COLO829 (cell line): ENCODE measurements at regions not wholly inside any gene's neighbourhood (a gene's known extent, or its start where the extent isn't known, plus 50 kb on each side); places are given as distances from the start of the nearest gene placed in this dataset.
"Not testable (repeated sequence)": the region's sequence is repeated elsewhere in the genome, so short reads cannot be mapped to it uniquely, and the experiment has no call there.

Source experiments
- DNase-seq: peaks from one replicate; pipeline ENCODE4 v3.0.0; 2012; ENCODE audit warnings: low spot score

- not testable (repeated sequence) for DNase-seq
These were observed 139.2 kb upstream of the ERV3-1 start for GRCh38 chr7:65145710-65146109.

DNA sequence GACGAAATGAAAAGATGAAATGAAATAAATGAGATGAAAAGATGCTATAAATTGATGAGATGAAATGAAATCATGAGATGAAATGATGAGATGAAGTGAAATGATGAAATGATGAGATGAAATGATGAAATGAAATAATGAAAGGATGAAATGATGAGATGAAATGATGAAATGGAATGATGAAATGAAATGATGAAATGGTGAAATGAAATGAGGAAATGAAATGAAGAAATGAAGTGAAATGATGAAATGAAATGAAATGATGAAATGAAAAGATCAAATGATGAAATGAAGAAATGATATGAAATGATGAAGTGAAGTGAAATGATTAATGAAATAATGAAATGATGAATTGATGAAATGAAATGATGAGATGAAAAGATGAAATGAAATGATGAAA, 138.5 kb upstream of the ERV3-1 start:
- not testable (repeated sequence) for DNase-seq

GRCh38 chr7:65144557-65144956, 138.1 kb upstream of the ERV3-1 start:
- DNase-seq: not testable (repeated sequence)

DNA sequence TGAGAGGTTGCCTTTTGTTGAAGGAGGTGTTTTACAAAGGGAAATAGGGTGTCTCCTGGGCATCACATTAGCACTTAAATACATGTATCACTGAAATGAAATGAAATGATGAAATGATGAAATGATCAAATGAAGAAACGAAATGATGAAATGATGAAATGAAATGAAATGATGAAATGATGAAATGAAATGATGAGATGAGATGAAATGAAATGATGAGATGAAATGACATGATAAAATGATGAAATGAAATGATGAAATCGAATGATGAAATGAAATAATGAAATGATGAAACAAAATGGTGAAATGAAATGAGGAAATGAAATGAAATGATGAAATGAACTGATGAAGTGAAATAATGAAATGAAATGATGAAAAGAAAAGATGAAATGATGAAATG, 137.6 kb upstream of the ERV3-1 start:
- DNase-seq: not testable (repeated sequence)

DNA sequence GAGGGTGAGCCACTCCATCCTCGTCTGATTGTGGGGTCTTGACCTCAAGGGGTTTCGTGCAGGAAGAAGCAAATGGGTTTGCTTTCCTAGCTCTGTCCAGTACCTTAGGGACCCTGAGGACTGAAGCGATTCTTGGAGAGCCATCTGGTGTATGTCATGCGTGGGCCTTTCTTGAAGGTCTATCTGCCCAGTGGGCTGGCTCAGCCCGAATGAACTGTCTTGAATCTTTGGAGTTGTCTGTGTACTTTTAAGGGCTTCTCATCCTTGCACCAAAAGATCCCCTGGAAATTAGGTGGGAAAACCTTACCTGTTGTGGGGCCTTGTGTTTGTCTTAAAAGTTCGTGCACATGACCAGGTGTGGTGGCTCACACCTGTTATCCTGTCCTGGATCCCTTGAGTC, 135.4 kb upstream of the ERV3-1 start:
- DNase-seq: not testable (repeated sequence)

- not testable (repeated sequence) for DNase-seq
These were observed 134.9 kb upstream of the ERV3-1 start for GRCh38 chr7:65141405-65141778.

- DNase-seq: not testable (repeated sequence)
These were observed 134.3 kb upstream of the ERV3-1 start for GRCh38 chr7:65140543-65141404.

DNA sequence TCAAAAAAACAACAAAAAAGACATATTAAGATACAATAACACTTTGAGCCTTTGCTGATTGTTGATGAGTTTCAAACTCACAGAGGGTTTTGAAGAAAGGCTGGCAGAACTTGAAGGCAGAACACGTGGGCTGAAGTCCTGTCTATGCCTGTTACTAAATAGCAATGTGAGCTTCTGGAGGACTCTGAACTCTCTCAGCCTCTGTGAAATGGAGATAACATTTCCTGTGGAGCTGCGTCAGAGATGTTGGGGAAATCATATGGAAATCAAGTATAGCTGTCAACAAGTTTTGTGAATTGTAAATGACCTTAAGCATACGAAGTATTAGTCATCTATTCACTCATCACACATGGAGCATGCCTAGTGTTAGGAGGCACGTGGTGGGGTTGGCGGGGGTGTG, 130.4 kb upstream of the ERV3-1 start:
- not testable (repeated sequence) for DNase-seq

- not testable (repeated sequence) for DNase-seq
These were observed 126.6 kb upstream of the ERV3-1 start for GRCh38 chr7:65133087-65133486.

GRCh38 chr7:65132256-65132655, 125.8 kb upstream of the ERV3-1 start:
- DNase-seq: not testable (repeated sequence)

DNA sequence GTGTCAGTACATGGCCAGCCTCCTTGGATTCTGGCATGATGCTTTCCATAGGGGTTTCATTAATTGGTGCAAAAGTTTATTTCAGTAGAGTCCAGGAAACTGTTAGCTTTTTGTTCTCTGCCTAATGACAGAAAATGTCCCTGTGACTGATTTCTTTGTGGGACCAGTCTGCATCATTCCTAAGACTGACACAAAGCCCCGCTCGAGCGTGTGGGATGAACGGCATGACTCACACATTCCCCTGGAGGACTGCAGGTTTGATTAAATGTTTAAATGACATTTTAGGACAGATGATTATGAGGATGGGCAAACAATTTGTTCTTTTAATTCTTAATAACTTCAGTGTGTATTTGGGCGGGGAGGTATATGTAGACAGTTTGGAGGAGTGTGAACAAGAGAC, 120.9 kb upstream of the ERV3-1 start:
- DNase-seq: not testable (repeated sequence)

GRCh38 chr7:65124600-65124999, 118.1 kb upstream of the ERV3-1 start:
- not testable (repeated sequence) for DNase-seq

DNA sequence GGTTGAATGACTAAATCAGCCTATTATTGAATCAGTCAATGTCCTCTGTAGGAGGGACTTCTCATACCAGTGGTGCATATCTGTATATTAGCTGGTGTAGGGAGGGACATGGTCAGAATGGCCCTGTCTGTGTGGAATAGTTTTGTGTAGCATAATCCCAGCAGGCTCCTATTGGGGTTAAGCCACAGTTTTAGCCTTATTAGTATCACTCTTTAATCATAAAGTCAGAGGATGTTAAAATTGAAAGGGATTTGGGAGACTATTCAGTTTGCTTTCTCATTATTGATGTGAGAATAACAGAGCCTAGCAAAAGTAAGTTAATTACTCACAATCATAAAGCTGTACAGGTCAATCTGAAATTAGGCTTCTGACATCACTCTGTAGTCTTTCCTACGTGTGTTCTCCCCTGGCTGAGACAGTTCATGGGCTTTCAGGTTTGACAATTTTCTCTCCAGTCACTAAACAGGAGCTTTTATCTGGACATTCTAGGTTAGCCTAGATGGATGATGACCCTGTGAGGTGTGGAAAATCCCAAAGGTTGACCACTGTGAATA, 99.2 kb upstream of the ERV3-1 start:
- not testable (repeated sequence) for DNase-seq

DNA sequence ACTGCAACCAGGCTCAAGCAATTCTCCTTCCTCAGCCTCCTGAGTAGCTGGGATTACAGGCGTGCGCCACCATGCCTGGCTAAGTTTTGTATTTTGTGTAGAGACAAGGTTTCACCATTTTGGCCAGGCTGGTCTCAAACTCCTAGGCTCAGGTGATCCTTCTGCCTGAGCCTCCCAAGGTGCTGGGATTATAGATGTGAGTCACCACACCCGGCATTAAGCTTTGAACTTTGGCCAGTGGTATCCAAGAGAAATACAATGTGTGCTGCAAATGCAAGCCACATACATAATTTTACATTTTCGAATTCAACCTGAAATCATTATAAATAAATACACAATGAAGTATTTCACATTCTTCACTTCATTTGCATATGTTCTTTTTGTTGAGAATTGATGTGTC, 94.0 kb upstream of the ERV3-1 start:
- not testable (repeated sequence) for DNase-seq

- DNase-seq: not testable (repeated sequence)
These were observed 75.2 kb upstream of the ERV3-1 start for GRCh38 chr7:65081669-65082055.

- peak; percentile 56 for DNase-seq
These were observed 74.5 kb upstream of the ERV3-1 start for GRCh38 chr7:65080799-65081668.

GRCh38 chr7:65074959-65075358, 68.5 kb upstream of the ERV3-1 start:
- DNase-seq: not testable (repeated sequence)

GRCh38 chr7:65073160-65073559, 66.7 kb upstream of the ERV3-1 start:
- DNase-seq: not testable (repeated sequence)

DNA sequence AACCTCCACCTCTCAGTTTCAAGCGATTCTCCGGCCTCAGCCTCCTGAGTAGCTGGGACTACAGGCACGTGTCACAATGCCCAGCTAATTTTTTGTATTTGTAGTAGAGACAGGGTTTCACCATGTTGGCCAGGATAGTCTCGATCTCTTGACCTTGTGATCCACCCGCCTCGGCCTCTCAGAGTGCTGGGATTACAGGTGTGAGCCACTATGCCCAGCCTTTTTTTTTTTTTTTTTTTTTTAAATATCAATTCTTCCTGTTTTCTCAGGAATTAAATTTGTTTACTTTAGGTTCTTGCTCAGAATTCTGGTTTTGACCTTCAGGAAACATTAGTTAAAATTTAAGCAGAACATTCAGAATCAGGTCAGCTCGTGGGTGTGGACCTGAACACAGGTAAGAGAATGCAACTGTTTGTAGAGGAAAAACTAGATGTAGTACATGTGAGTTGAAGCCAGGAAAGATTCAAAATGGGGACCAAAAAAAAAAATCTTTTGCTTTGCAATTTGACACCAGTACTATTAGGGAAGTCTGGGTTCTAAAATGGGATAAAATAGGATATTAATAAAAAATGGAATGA, 65.5 kb upstream of the ERV3-1 start:
- DNase-seq: not testable (repeated sequence)

DNA sequence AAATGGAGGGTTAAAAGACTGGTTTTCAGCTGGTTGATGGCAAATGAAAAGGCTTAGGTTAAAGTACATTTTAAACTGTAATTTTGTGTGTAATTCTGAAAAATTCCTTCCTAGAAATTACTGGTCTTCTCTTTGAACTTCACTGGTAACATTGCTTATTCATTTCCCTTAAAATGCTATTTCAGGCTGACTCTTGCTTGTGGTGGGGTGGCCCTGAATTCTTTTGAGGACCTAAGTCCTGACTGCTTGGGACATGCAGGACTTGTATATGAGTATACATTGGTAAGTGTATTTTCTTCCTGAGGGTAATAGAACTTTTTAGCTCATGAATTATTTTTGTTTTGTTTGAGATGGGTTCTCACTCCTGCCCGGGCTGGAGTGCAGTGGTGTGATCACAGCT, 63.0 kb upstream of the ERV3-1 start:
- not testable (repeated sequence) for DNase-seq

GRCh38 chr7:65062566-65062965, 56.1 kb upstream of the ERV3-1 start:
- DNase-seq: not testable (repeated sequence)

- DNase-seq: not testable (repeated sequence)
These were observed 52.8 kb upstream of the ERV3-1 start for GRCh38 chr7:65059247-65059646.
